NCI-H345 treated with DMSO at 0.1 percent for 48 hours (cell line): ENCODE measurements at regions not wholly inside any gene's neighbourhood (a gene's known extent, or its start where the extent isn't known, plus 50 kb on each side); places are given as distances from the start of the nearest gene placed in this dataset.

Experiments
- DNase-seq: peaks from one replicate; lab custom pipeline; 2025; ENCODE audit not compliant: unreplicated experiment; lab: John Stamatoyannopoulos, UW

GRCh38 chr6:9420316-9421015 lies 985.1 kb upstream of the SLC35B3 start:
- no peak for DNase-seq

GRCh38 chr6:9417400-9417799 lies 982.1 kb upstream of the SLC35B3 start:
- no peak for DNase-seq

- no peak for DNase-seq
These were observed 977.7 kb upstream of the SLC35B3 start for GRCh38 chr6:9412951-9413559.

- no peak for DNase-seq
These were observed 973.8 kb upstream of the SLC35B3 start for GRCh38 chr6:9409126-9409525.

- no peak for DNase-seq
These were observed 973.2 kb upstream of the SLC35B3 start for GRCh38 chr6:9408402-9409117.

GRCh38 chr6:9405825-9406224 lies 970.5 kb upstream of the SLC35B3 start:
- no peak for DNase-seq

- no peak for DNase-seq
These were observed 970.0 kb upstream of the SLC35B3 start for GRCh38 chr6:9405369-9405768.

- no peak for DNase-seq
These were observed 969.2 kb upstream of the SLC35B3 start for GRCh38 chr6:9404351-9405146.

- DNase-seq: no peak
These were observed 968.4 kb upstream of the SLC35B3 start for GRCh38 chr6:9403736-9404135.

GRCh38 chr6:9401960-9402359 lies 966.6 kb upstream of the SLC35B3 start:
- DNase-seq: no peak

GRCh38 chr6:9399916-9400315 lies 964.6 kb upstream of the SLC35B3 start:
- DNase-seq: no peak

GRCh38 chr6:9398767-9399373 lies 963.5 kb upstream of the SLC35B3 start:
- no peak for DNase-seq

- DNase-seq: peak; percentile 4
These were observed 962.9 kb upstream of the SLC35B3 start for GRCh38 chr6:9398071-9398766.

- DNase-seq: no peak
These were observed 953.3 kb upstream of the SLC35B3 start for GRCh38 chr6:9388596-9388995.

GRCh38 chr6:9380568-9380967 lies 945.2 kb upstream of the SLC35B3 start:
- no peak for DNase-seq

GRCh38 chr6:9373308-9373707 lies 938.0 kb upstream of the SLC35B3 start:
- DNase-seq: no peak

GRCh38 chr6:9370480-9370879 lies 935.1 kb upstream of the SLC35B3 start:
- DNase-seq: no peak

GRCh38 chr6:9365378-9365777 lies 930.0 kb upstream of the SLC35B3 start:
- DNase-seq: no peak

GRCh38 chr6:9361749-9362148 lies 926.4 kb upstream of the SLC35B3 start:
- no peak for DNase-seq

GRCh38 chr6:9360881-9361280 lies 925.5 kb upstream of the SLC35B3 start:
- DNase-seq: no peak
